Smooth muscle cell (in vitro differentiated cells): ENCODE measurements at regions not wholly inside any gene's neighbourhood (a gene's known extent, or its start where the extent isn't known, plus 50 kb on each side); places are given as distances from the start of the nearest gene placed in this dataset.
"Not testable (repeated sequence)": the region's sequence is repeated elsewhere in the genome, so short reads cannot be mapped to it uniquely, and the experiment has no call there.

Source experiments
- DNase-seq: peaks from one replicate; lab custom pipeline; 2025; ENCODE audit not compliant: unreplicated experiment; lab: John Stamatoyannopoulos, UW
- H2AFZ ChIP-seq: fragments of 200-600 bp; sonication (generic); 2 replicates; pipeline ENCODE4 v1.6.0; 2016; ENCODE audit warnings: antibody characterized with exemption, low read depth, mild to moderate bottlenecking
- H3F3A ChIP-seq: fragments of 200-600 bp; sonication (generic); 2 replicates; pipeline ENCODE4 v1.6.0; 2017; ENCODE audit warnings: antibody characterized with exemption, low read depth
- H3K27ac ChIP-seq: fragments of 200-600 bp; sonication (generic); 2 replicates; pipeline ENCODE4 v1.5.1; 2016; ENCODE audit warnings: low read depth, mild to moderate bottlenecking
- H3K27me3 ChIP-seq: fragments of 200-600 bp; sonication (generic); 2 replicates; pipeline ENCODE4 v1.6.1; 2016; ENCODE audit warnings: low read depth, mild to moderate bottlenecking
- H3K36me3 ChIP-seq: fragments of 200-600 bp; sonication (generic); 2 replicates; pipeline ENCODE4 v1.5.1; 2016; ENCODE audit warnings: low read depth
- H3K4me1 ChIP-seq: fragments of 200-600 bp; sonication (generic); 2 replicates; pipeline ENCODE4 v1.5.1; 2016; ENCODE audit warnings: low read depth
- H3K4me2 ChIP-seq: fragments of 200-600 bp; sonication (generic); 2 replicates; pipeline ENCODE4 v1.6.0; 2016; ENCODE audit warnings: mild to moderate bottlenecking
- H3K4me3 ChIP-seq: fragments of 200-600 bp; sonication (generic); 2 replicates; pipeline ENCODE4 v1.5.1; 2016; ENCODE audit warnings: mild to moderate bottlenecking
- H3K79me2 ChIP-seq: fragments of 200-600 bp; sonication (generic); 2 replicates; pipeline ENCODE4 v1.6.0; 2016; ENCODE audit warnings: low read depth, mild to moderate bottlenecking
- H3K9ac ChIP-seq: fragments of 200-600 bp; sonication (generic); 2 replicates; pipeline ENCODE4 v1.6.0; 2016; ENCODE audit warnings: low read depth
- H3K9me3 ChIP-seq: fragments of 200-600 bp; sonication (generic); replicated peaks from 2 replicates; pipeline ENCODE4 v1.5.1; 2016; ENCODE audit warnings: low read depth
- H4K20me1 ChIP-seq: fragments of 200-600 bp; sonication (generic); 2 replicates; pipeline ENCODE4 v1.6.0; 2016; ENCODE audit warnings: low read depth
- CTCF ChIP-seq: fragments of 200-600 bp; sonication (generic); IDR thresholded peaks from 2 replicates; pipeline ENCODE4 v1.5.1; 2017; ENCODE audit warnings: borderline replicate concordance, mild to moderate bottlenecking, antibody characterized with exemption; ENCODE audit not compliant: insufficient read depth, poor library complexity, severe bottlenecking
- WGBS: methylation state at CpG from one replicate; pipeline ENCODE4 v1.1.7; 2016; ENCODE audit warnings: low lambda C conversion rate; 5-methylcytosine and 5-hydroxymethylcytosine counted together

- no peaks in the 10 kb centered on the region for H4K20me1 ChIP-seq
- 62% methylated on average over 3 of the region's 3 CpGs for WGBS
- H3K4me3 ChIP-seq: no peak overlapping the region
Measured at GRCh38 chr5:18798058-18798457, 1163.8 kb downstream of the TAF11L14 start.

GRCh38 chr5:18799482-18800128, 1165.3 kb downstream of the TAF11L14 start:
- H3K4me3 ChIP-seq: no peak overlapping the region
- no peak overlapping the region for H3K4me2 ChIP-seq
- WGBS: 51% methylated on average over 6 of the region's 6 CpGs
- no peaks in the 10 kb centered on the region for H3F3A ChIP-seq
- no peak overlapping the region for H2AFZ ChIP-seq
- no peak overlapping the region for H3K27ac ChIP-seq
- no peaks in the 10 kb centered on the region for H3K9me3 ChIP-seq
- no peaks in the 10 kb centered on the region for H3K4me1 ChIP-seq
- H3K9ac ChIP-seq: no peak overlapping the region
- no peak for DNase-seq
- H4K20me1 ChIP-seq: no peaks in the 10 kb centered on the region
- H3K36me3 ChIP-seq: no peaks in the 10 kb centered on the region
- H3K27me3 ChIP-seq: no peaks in the 10 kb centered on the region
- no peak for TF ChIP-seq CTCF
- H3K79me2 ChIP-seq: no peaks in the 10 kb centered on the region

More at GRCh38 chr5:18798058-18798457, 1163.8 kb downstream of the TAF11L14 start:
- Histone ChIP-seq H3K27me3 (no peaks in the 10 kb centered on the region), H3K4me1 (no peaks in the 10 kb centered on the region), H3K27ac (no peak overlapping the region), H3K9me3 (no peaks in the 10 kb centered on the region), H3K9ac (no peak overlapping the region), H3F3A (no peaks in the 10 kb centered on the region), H2AFZ (no peak overlapping the region), H3K36me3 (no peaks in the 10 kb centered on the region), H3K79me2 (no peaks in the 10 kb centered on the region), H3K4me2 (no peak overlapping the region)
- TF ChIP-seq CTCF: no peak
- DNase-seq: no peak

- Histone ChIP-seq H3K4me3 (no peak overlapping the region), H3K9me3 (no peaks in the 10 kb centered on the region), H3K9ac (no peak overlapping the region), H4K20me1 (no peaks in the 10 kb centered on the region), H3K4me1 (no peaks in the 10 kb centered on the region), H3K27me3 (no peaks in the 10 kb centered on the region), H3K36me3 (no peaks in the 10 kb centered on the region), H3K27ac (no peak overlapping the region), H3K79me2 (no peaks in the 10 kb centered on the region), H3K4me2 (no peak overlapping the region), H2AFZ (no peak overlapping the region), H3F3A (no peaks in the 10 kb centered on the region)
- DNase-seq: no peak
- TF ChIP-seq CTCF: no peak
- 90% methylated on average over 19 of the region's 19 CpGs for WGBS
Measured at GRCh38 chr5:18800293-18801025, 1166.2 kb downstream of the TAF11L14 start.

DNA sequence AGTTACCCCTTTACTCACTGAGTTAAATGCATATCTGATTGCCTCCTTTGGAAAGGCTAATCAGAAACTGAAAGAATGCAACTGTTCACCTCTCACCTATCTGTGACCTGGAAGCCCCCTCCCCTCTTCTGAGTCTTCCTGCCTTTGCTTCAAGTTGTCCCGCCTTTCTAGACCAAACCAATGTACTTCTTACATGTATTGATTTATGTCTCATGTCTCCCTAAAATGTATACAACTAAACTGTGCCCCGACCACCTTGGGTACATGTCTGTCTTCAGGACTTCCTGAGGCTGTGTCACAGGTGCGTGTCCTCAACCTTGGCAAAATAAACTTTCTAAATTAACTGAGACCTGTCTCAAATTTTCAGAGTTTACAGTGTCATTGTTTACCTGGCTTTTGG, 1167.2 kb downstream of the TAF11L14 start:
- not testable (repeated sequence) for H3K4me1 ChIP-seq, H3K79me2 ChIP-seq, H3F3A ChIP-seq, H3K9ac ChIP-seq, H3K4me3 ChIP-seq, H4K20me1 ChIP-seq, H2AFZ ChIP-seq, H3K9me3 ChIP-seq, H3K27ac ChIP-seq, H3K4me2 ChIP-seq, DNase-seq, H3K36me3 ChIP-seq, H3K27me3 ChIP-seq
- 91% methylated on average over 3 of the region's 3 CpGs for WGBS
